ENCODE measurements at regions not wholly inside any gene's neighbourhood (a gene's known extent, or its start where the extent isn't known, plus 50 kb on each side); places are given as distances from the start of the nearest gene placed in this dataset.

DNA sequence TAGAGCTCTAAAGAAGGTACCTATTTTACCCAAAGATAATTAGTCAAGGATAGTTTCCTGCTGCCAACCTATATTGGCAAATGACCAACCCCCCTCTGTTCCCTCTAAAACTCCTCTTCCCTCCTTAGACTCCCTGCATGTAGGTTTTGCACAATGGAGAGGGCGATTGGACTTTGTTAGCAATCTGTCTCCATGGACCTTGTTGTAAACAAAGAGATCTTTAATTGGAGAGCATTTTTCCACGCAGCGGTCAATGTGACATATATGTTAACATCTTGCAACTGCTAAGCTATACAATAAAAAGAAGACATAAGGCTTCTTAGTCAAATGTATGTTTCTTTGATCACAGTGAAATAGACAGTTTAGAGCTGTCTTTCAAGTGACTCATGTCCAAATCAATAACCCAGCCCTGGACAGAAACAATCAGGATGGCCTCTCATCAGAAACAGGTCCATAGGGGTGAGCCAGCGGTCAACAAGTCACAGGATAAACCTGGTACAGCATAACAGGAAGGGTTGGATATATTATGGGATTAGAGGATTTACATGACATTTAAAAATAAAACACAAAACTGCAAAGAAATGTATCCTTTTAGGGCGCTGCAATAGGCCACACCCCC, 69.7 kb upstream of the UBL3 start:
- Histone ChIP-seq H3K4me2 (ENCODE audit: low read length) (no peak overlapping the region), H2AFZ (no peak overlapping the region), H3K79me2 (no peaks in the 10 kb centered on the region), H3K4me3 (ENCODE audit: low read depth, low read length) (no peak overlapping the region), H3K9ac (no peak overlapping the region), H3K27me3 (ENCODE audit: control insufficient read depth, insufficient read depth, low read length) (no peaks in the 10 kb centered on the region), H3K4me1 (peaks cover 7% of the 10 kb centered on the region), H3K9me3 (ENCODE audit: control insufficient read depth, low read length) (no peaks in the 10 kb centered on the region), H3K36me3 (ENCODE audit: control insufficient read depth, insufficient read depth, low read length) (no peaks in the 10 kb centered on the region), H3K27ac (no peak overlapping the region)
- TF ChIP-seq, protein P1, sequence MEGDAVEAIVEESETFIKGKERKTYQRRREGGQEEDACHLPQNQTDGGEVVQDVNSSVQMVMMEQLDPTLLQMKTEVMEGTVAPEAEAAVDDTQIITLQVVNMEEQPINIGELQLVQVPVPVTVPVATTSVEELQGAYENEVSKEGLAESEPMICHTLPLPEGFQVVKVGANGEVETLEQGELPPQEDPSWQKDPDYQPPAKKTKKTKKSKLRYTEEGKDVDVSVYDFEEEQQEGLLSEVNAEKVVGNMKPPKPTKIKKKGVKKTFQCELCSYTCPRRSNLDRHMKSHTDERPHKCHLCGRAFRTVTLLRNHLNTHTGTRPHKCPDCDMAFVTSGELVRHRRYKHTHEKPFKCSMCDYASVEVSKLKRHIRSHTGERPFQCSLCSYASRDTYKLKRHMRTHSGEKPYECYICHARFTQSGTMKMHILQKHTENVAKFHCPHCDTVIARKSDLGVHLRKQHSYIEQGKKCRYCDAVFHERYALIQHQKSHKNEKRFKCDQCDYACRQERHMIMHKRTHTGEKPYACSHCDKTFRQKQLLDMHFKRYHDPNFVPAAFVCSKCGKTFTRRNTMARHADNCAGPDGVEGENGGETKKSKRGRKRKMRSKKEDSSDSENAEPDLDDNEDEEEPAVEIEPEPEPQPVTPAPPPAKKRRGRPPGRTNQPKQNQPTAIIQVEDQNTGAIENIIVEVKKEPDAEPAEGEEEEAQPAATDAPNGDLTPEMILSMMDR (IDR thresholded peaks at IDR 0.05) = no peak

DNA sequence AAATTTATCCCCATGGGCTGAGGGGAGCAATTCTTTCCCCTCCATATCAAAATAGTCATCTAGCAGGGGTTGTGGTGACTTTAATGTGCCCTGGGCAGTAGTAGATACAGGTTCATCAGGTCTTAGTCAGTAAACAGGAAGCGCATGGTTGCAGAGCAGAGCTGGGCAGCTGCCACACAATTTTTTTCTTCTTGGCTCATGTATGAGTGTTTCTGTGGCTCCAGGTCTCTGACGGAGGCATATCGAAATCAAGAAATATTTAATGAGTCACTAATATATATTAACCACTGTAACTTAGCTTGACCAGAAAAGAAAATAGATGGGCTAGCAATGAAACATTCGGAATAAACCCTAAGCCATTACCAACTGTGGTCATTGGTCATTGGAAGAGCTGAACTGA, 68.4 kb upstream of the UBL3 start:
- Histone ChIP-seq H2AFZ (no peak overlapping the region), H3K9ac (no peak overlapping the region), H3K36me3 (ENCODE audit: control insufficient read depth, insufficient read depth, low read length) (no peaks in the 10 kb centered on the region), H3K79me2 (no peaks in the 10 kb centered on the region), H3K9me3 (ENCODE audit: control insufficient read depth, low read length) (no peaks in the 10 kb centered on the region), H3K4me3 (ENCODE audit: low read depth, low read length) (no peak overlapping the region), H3K4me2 (ENCODE audit: low read length) (no peak overlapping the region), H3K27ac (no peak overlapping the region), H3K27me3 (ENCODE audit: control insufficient read depth, insufficient read depth, low read length) (no peaks in the 10 kb centered on the region), H3K4me1 (peaks cover 6% of the 10 kb centered on the region)
- TF ChIP-seq, protein P1 (IDR thresholded peaks at IDR 0.05) = no peak

DNA sequence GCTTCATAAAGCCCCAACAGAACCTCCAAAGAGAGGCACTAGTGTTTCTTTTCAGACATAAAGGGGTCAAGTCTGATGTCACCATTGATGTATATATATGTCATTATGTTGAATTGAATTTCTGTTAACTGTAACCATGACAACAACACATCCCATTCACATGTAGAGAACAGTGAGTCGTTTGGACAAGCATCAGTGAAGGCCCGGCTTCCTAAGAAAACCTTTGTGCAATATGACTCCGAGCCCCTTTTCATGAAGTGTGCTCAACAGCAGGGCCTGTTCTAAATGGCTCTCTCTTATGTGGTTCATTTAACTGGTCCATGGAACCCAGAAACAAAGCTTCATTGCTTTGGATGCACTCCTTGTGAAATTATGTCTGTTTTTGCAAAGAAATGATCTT, 67.2 kb upstream of the UBL3 start:
- Histone ChIP-seq H3K9ac (no peak overlapping the region), H3K4me3 (ENCODE audit: low read depth, low read length) (no peak overlapping the region), H3K27ac (no peak overlapping the region), H3K4me1 (no peaks in the 10 kb centered on the region), H3K9me3 (ENCODE audit: control insufficient read depth, low read length) (no peaks in the 10 kb centered on the region), H2AFZ (no peak overlapping the region), H3K27me3 (ENCODE audit: control insufficient read depth, insufficient read depth, low read length) (no peaks in the 10 kb centered on the region), H3K4me2 (ENCODE audit: low read length) (no peak overlapping the region), H3K79me2 (no peaks in the 10 kb centered on the region), H3K36me3 (ENCODE audit: control insufficient read depth, insufficient read depth, low read length) (no peaks in the 10 kb centered on the region)
- TF ChIP-seq, protein P1 (IDR thresholded peaks at IDR 0.05) = no peak

DNA sequence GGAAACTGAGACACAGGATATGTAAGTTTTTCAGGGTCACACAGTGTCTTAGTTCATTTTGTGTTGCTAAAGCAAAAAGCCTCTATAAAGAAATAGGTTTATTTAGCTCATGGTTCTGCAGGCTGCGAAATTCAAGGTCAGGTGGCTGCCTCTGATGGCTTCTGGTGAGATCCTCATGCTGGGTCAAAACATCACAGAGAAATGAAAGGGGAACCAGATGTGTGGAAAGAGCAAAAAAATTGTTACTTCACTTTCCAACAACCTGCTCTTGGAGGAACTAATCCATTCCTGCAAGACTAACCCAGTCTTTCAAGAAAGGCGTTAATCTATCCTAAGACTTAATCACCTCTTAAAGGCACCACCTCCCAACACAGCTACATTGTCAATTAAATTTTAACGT, 64.2 kb upstream of the UBL3 start:
- H3K79me2 ChIP-seq = no peaks in the 10 kb centered on the region
- H3K36me3 ChIP-seq (ENCODE audit: control insufficient read depth, insufficient read depth, low read length) = no peaks in the 10 kb centered on the region

More for the DNA sequence above, 64.2 kb upstream of the UBL3 start:
- Histone ChIP-seq H3K9me3 (ENCODE audit: control insufficient read depth, low read length) (no peaks in the 10 kb centered on the region), H3K4me2 (ENCODE audit: low read length) (no peak overlapping the region), H2AFZ (no peak overlapping the region), H3K4me1 (no peaks in the 10 kb centered on the region), H3K27me3 (ENCODE audit: control insufficient read depth, insufficient read depth, low read length) (no peaks in the 10 kb centered on the region), H3K9ac (no peak overlapping the region), H3K27ac (no peak overlapping the region), H3K4me3 (ENCODE audit: low read depth, low read length) (no peak overlapping the region)
- TF ChIP-seq, protein P1 (IDR thresholded peaks at IDR 0.05) = no peak

All from parathyroid adenoma (tissue), 2 donors.